ENCODE measurements at regions not wholly inside any gene's neighbourhood (a gene's known extent, or its start where the extent isn't known, plus 50 kb on each side); places are given as distances from the start of the nearest gene placed in this dataset.

GRCh38 chr20:57086066-57086465 lies 180.4 kb downstream of the BMP7 start:
- no peak for TF ChIP-seq CTCF (IDR thresholded peaks at IDR 0.05)
- no peak for TF ChIP-seq EP300 (IDR thresholded peaks at IDR 0.05)

All from esophagus muscularis mucosa (tissue), 3 donors.